A549 (cell line): ENCODE measurements at regions not wholly inside any gene's neighbourhood (a gene's known extent, or its start where the extent isn't known, plus 50 kb on each side); places are given as distances from the start of the nearest gene placed in this dataset.

Experiments used
- ATAC-seq, 2 experiments: fragments of 200-7000 bp in 1 of 2; fragments of >200 bp in 1 of 2; cut with Nextera tagmentation in 1 of 2; cut with Tn5 transposase in 1 of 2; 3 replicates each; pipeline versions ENCODE4 v1.8.0 to v1.9.1; 2018 to 2020; ENCODE audit warnings: mild to moderate bottlenecking in 1 of 2, moderate library complexity in 1 of 2
- CTCF ChIA-PET: fragments of 300-600 bp; sonication (Branson Sonifier 250); formaldehyde crosslinking; extraction: SDS; loops from one replicate; lab custom pipeline; 2021; ENCODE audit warnings: antibody characterized with exemption, inconsistent platforms; lab: Yijun Ruan, JAX
- POLR2A ChIA-PET: fragments of 350-600 bp; formaldehyde crosslinking; extraction: SDS; loops from one replicate; lab custom pipeline; 2021; ENCODE audit warnings: antibody characterized with exemption, inconsistent platforms; lab: Yijun Ruan, JAX
- DNase-seq, 2 experiments: peaks; one replicate each; pipeline versions ENCODE4 v3.0.0 to v3.0.0-alpha.2; 2011 to 2016; ENCODE audit warnings: low read depth in 1 of 2, low spot score in 1 of 2
- FAIRE-seq: peaks from 2 replicates; lab custom pipeline; 2011; peaks lifted over from hg19 to GRCh38; lab: Jason Lieb, UNC
- H3K27ac ChIP-seq, 2 experiments: fragments of >200 bp; sonication (Bioruptor Twin); formaldehyde crosslinking; 3 replicates each; pipeline ENCODE4 v1.5.1; 2016 to 2017
- H3K4me1 ChIP-seq: fragments of >200 bp; sonication (Bioruptor Twin); formaldehyde crosslinking; 3 replicates; pipeline ENCODE4 v1.6.1; 2016
- H3K4me2 ChIP-seq: fragments of >200 bp; sonication (Bioruptor Twin); formaldehyde crosslinking; 3 replicates; pipeline ENCODE4 v1.6.1; 2016
- H3K4me3 ChIP-seq: fragments of >200 bp; sonication (Bioruptor Twin); formaldehyde crosslinking; 3 replicates; pipeline ENCODE4 v1.5.1; 2016
- H3K9me3 ChIP-seq: fragments of >200 bp; sonication (Bioruptor Twin); formaldehyde crosslinking; 3 replicates; pipeline ENCODE4 v1.6.1; 2016
- CBX8 ChIP-seq: fragments of 200-600 bp; sonication (generic); IDR thresholded peaks from 2 replicates; pipeline ENCODE4 v1.6.1; 2016
- CHD2 ChIP-seq: fragments of 150-350 bp; IDR thresholded peaks from 2 replicates; pipeline ENCODE4 v1.6.1; 2014; ENCODE audit warnings: low read length; ENCODE audit not compliant: partially characterized antibody
- CHD4 ChIP-seq: fragments of 200-600 bp; sonication (generic); IDR thresholded peaks from 2 replicates; pipeline ENCODE4 v1.6.1; 2016; ENCODE audit warnings: antibody characterized with exemption, mild to moderate bottlenecking, borderline replicate concordance
- EHMT2 ChIP-seq: fragments of 200-600 bp; sonication (generic); IDR thresholded peaks from 2 replicates; pipeline ENCODE4 v1.6.1; 2016; ENCODE audit warnings: antibody characterized with exemption, low read depth, mild to moderate bottlenecking, moderate library complexity
- EP300 ChIP-seq, 2 experiments: fragments of >200 bp; sonication (Bioruptor Twin); formaldehyde crosslinking; IDR thresholded peaks; 2 replicates in 1 of 2; 3 replicates in 1 of 2; pipeline ENCODE4 v1.6.1; 2016 to 2017
- FOXS1 ChIP-seq: fragments of 250-450 bp; sonication (Bioruptor Pico); IDR thresholded peaks from 2 replicates; pipeline ENCODE4 v1.5.0; 2020; ENCODE audit warnings: mild to moderate bottlenecking, moderate library complexity
- GATA3 ChIP-seq: IDR thresholded peaks from 2 replicates; pipeline ENCODE4 v1.6.1; 2012; ENCODE audit warnings: borderline replicate concordance
- HDAC2 ChIP-seq: fragments of 200-600 bp; sonication (generic); IDR thresholded peaks from 2 replicates; pipeline ENCODE4 v1.6.1; 2016
- HEYL ChIP-seq: fragments of 250-450 bp; sonication (Bioruptor Pico); IDR thresholded peaks from 2 replicates; pipeline ENCODE4 v1.8.0; 2021; ENCODE audit warnings: mild to moderate bottlenecking, moderate library complexity
- HOXB5 ChIP-seq: fragments of 250-450 bp; sonication (Bioruptor Pico); IDR thresholded peaks from 2 replicates; pipeline ENCODE4 v1.5.0; 2020; ENCODE audit warnings: mild to moderate bottlenecking, moderate library complexity
- JUNB ChIP-seq: fragments of >200 bp; sonication (Bioruptor Twin); formaldehyde crosslinking; IDR thresholded peaks from 2 replicates; pipeline ENCODE4 v1.6.1; 2016
- KDM1A ChIP-seq: fragments of 200-600 bp; sonication (generic); IDR thresholded peaks from 2 replicates; pipeline ENCODE4 v1.6.1; 2016; ENCODE audit warnings: low read depth, mild to moderate bottlenecking
- MAFK ChIP-seq: fragments of 450-650 bp; IDR thresholded peaks from 2 replicates; pipeline ENCODE4 v1.6.1; 2014; ENCODE audit not compliant: partially characterized antibody
- NR3C1 ChIP-seq: fragments of >200 bp; sonication (Bioruptor Twin); formaldehyde crosslinking; IDR thresholded peaks from 3 replicates; pipeline ENCODE4 v1.6.1; 2017
- RARB ChIP-seq: fragments of 250-450 bp; sonication (Bioruptor Pico); IDR thresholded peaks from 2 replicates; pipeline ENCODE4 v1.8.0; 2021; ENCODE audit warnings: mild to moderate bottlenecking, moderate library complexity
- RFX5 ChIP-seq: fragments of 450-650 bp; IDR thresholded peaks from 2 replicates; pipeline ENCODE4 v1.7.1; 2014; ENCODE audit warnings: antibody characterized with exemption, mild to moderate bottlenecking, moderate library complexity
- SREBF2 ChIP-seq: fragments of 450-650 bp; IDR thresholded peaks from 2 replicates; pipeline ENCODE4 v1.6.1; 2014; ENCODE audit warnings: mild to moderate bottlenecking, moderate library complexity
- TFCP2L1 ChIP-seq: fragments of 250-450 bp; sonication (Bioruptor Pico); IDR thresholded peaks from 2 replicates; pipeline ENCODE4 v1.5.0; 2021; ENCODE audit warnings: mild to moderate bottlenecking
- WGBS: methylation state at CpG from one replicate; pipeline ENCODE4 v1.1.6; 2017; ENCODE audit errors: missing lambda C conversion rate; 5-methylcytosine and 5-hydroxymethylcytosine counted together
- TF ChIP-seq, protein P1 (sequence below): fragments of 250-450 bp; sonication (Bioruptor Pico); IDR thresholded peaks from 2 replicates; pipeline ENCODE4 v1.5.0; 2020; ENCODE audit warnings: low read depth, mild to moderate bottlenecking, moderate library complexity
- TF ChIP-seq, protein P2 (sequence below): fragments of >200 bp; sonication (Bioruptor Twin); formaldehyde crosslinking; IDR thresholded peaks from 2 replicates; pipeline ENCODE4 v1.6.1; 2016
- TF ChIP-seq, protein P3 (sequence below): fragments of 450-650 bp; IDR thresholded peaks from 2 replicates; pipeline ENCODE4 v1.6.1; 2014; ENCODE audit warnings: antibody characterized with exemption
- TF ChIP-seq, protein P4 (sequence below): IDR thresholded peaks from 2 replicates; pipeline ENCODE4 v1.6.1; 2012
- TF ChIP-seq, protein P5 (sequence below): IDR thresholded peaks from 2 replicates; pipeline ENCODE4 v1.6.1; 2012

- ChIA-PET CTCF (no interaction called here), POLR2A (no interaction called here)
- Histone ChIP-seq H3K4me1 (no peaks in the 10 kb centered on the region), H3K9me3 (no peaks in the 10 kb centered on the region), H3K27ac (no peak overlapping the region), H3K4me3 (no peak overlapping the region), H3K4me2 (no peak overlapping the region)
- no peak for FAIRE-seq
- no peak for DNase-seq
- no peak for TF ChIP-seq HEYL
- TF ChIP-seq, protein P1, sequence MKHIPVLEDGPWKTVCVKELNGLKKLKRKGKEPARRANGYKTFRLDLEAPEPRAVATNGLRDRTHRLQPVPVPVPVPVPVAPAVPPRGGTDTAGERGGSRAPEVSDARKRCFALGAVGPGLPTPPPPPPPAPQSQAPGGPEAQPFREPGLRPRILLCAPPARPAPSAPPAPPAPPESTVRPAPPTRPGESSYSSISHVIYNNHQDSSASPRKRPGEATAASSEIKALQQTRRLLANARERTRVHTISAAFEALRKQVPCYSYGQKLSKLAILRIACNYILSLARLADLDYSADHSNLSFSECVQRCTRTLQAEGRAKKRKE (CRISPR knock-in tag) = no peak
- TF ChIP-seq CBX8 = no peak
- ATAC-seq = no peak
Measured at GRCh38 chr4:124790471-124790870, 77.9 kb upstream of the ANKRD50 start.

GRCh38 chr4:124786634-124787033 is 74.1 kb upstream of the ANKRD50 start:
- FAIRE-seq (no peak), DNase-seq (no peak), ATAC-seq (no peak)
- Histone ChIP-seq H3K27ac (no peak overlapping the region), H3K4me1 (no peaks in the 10 kb centered on the region), H3K9me3 (no peaks in the 10 kb centered on the region), H3K4me2 (no peak overlapping the region), H3K4me3 (no peak overlapping the region)
- TF ChIP-seq, protein P2, sequence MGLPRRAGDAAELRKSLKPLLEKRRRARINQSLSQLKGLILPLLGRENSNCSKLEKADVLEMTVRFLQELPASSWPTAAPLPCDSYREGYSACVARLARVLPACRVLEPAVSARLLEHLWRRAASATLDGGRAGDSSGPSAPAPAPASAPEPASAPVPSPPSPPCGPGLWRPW = no peak
- WGBS = 60% methylated on average over 2 of the region's 2 CpGs
- ChIA-PET CTCF (no interaction called here), POLR2A (no interaction called here)

GRCh38 chr4:124785645-124786044 is 73.1 kb upstream of the ANKRD50 start:
- Histone ChIP-seq H3K9me3 (no peaks in the 10 kb centered on the region), H3K4me3 (no peak overlapping the region), H3K4me1 (no peaks in the 10 kb centered on the region), H3K27ac (no peak overlapping the region), H3K4me2 (no peak overlapping the region)
- FAIRE-seq (no peak), DNase-seq (no peak), ATAC-seq (no peak)
- ChIA-PET CTCF (no interaction called here), POLR2A (no interaction called here)
- TF ChIP-seq, protein P3, sequence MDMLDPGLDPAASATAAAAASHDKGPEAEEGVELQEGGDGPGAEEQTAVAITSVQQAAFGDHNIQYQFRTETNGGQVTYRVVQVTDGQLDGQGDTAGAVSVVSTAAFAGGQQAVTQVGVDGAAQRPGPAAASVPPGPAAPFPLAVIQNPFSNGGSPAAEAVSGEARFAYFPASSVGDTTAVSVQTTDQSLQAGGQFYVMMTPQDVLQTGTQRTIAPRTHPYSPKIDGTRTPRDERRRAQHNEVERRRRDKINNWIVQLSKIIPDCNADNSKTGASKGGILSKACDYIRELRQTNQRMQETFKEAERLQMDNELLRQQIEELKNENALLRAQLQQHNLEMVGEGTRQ = no peak
- TF ChIP-seq JUNB (no peak), HDAC2 (no peak), EHMT2 (no peak)
- 46% methylated on average over 1 of the region's 1 CpG for WGBS

GRCh38 chr4:124783847-124784246 is 71.3 kb upstream of the ANKRD50 start:
- no peak for FAIRE-seq
- CTCF ChIA-PET = no interaction called here
- TF ChIP-seq RFX5 (no peak), RARB (CRISPR knock-in tag) (no peak), FOXS1 (CRISPR knock-in tag) (no peak), SREBF2 (no peak), KDM1A (no peak), CHD2 (no peak)
- no peak for DNase-seq
- ATAC-seq = no peak
- no peak overlapping the region for H3K4me3 ChIP-seq
- H3K4me2 ChIP-seq = no peak overlapping the region
- no peaks in the 10 kb centered on the region for H3K9me3 ChIP-seq
- POLR2A ChIA-PET = no interaction called here
- no peaks in the 10 kb centered on the region for H3K4me1 ChIP-seq
- no peak overlapping the region for H3K27ac ChIP-seq

DNA sequence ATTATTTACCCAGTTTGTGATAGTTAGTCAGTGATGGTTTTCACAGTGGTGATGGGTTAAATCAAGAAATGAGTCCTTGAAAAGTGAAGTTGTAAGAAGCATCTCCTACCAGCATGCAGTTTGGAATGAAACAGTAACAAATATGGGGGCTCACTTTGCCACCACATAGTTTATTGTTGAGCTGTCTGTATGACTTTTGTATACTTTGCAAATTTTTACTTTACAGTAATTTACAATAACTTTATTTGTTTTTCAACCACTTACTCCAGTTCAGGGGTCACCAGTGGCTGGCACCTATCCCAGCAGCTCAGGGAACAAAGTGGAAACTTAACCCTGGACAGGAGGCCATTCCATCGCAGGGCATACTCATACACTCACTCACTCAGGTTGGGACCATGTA is 64.5 kb upstream of the ANKRD50 start:
- TF ChIP-seq JUNB (no peak), HEYL (no peak), NR3C1 (no peak), CHD4 (no peak), EP300 (IDR thresholded peaks at IDR 0.05) (no peak), MAFK (no peak), GATA3 (no peak), HOXB5 (CRISPR knock-in tag) (no peak), RFX5 (no peak), TFCP2L1 (CRISPR knock-in tag) (no peak)
- TF ChIP-seq, protein P4, sequence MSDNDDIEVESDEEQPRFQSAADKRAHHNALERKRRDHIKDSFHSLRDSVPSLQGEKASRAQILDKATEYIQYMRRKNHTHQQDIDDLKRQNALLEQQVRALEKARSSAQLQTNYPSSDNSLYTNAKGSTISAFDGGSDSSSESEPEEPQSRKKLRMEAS = no peak
- TF ChIP-seq, protein P2 = no peak
- TF ChIP-seq, protein P3 = no peak
- TF ChIP-seq, protein P1 (CRISPR knock-in tag) = no peak
- TF ChIP-seq, protein P5, sequence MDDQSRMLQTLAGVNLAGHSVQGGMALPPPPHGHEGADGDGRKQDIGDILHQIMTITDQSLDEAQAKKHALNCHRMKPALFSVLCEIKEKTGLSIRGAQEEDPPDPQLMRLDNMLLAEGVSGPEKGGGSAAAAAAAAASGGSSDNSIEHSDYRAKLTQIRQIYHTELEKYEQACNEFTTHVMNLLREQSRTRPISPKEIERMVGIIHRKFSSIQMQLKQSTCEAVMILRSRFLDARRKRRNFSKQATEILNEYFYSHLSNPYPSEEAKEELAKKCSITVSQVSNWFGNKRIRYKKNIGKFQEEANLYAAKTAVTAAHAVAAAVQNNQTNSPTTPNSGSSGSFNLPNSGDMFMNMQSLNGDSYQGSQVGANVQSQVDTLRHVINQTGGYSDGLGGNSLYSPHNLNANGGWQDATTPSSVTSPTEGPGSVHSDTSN = no peak
- Histone ChIP-seq H3K9me3 (no peaks in the 10 kb centered on the region), H3K4me3 (no peak overlapping the region), H3K4me1 (no peaks in the 10 kb centered on the region), H3K27ac (no peak overlapping the region), H3K4me2 (no peak overlapping the region)
- DNase-seq (no peak), ATAC-seq (no peak), FAIRE-seq (no peak)
- WGBS = 17% methylated on average over 1 of the region's 1 CpG
- POLR2A ChIA-PET = no interaction called here
- CTCF ChIA-PET = no interaction called here
